GM21528 (cell line): ENCODE measurements at regions not wholly inside any gene's neighbourhood (a gene's known extent, or its start where the extent isn't known, plus 50 kb on each side); places are given as distances from the start of the nearest gene placed in this dataset.
"Not testable (repeated sequence)": the region's sequence is repeated elsewhere in the genome, so short reads cannot be mapped to it uniquely, and the experiment has no call there.

Experiments
- ATAC-seq: cut with Tn5 transposase; IDR thresholded peaks from one replicate; pipeline ENCODE4 v1.9.1; 2021; ENCODE audit warnings: mild to moderate bottlenecking, moderate library complexity; ENCODE audit not compliant: unreplicated experiment, low FRiP score

GRCh38 chr9:21533597-21533996 lies 51.5 kb upstream of the IFNE start:
- ATAC-seq, result no peak

- no peak for ATAC-seq
Measured at GRCh38 chr9:21535396-21535795, 53.3 kb upstream of the IFNE start.

- no peak for ATAC-seq
Measured at GRCh38 chr9:21542787-21543186, 60.7 kb upstream of the IFNE start.

GRCh38 chr9:21543187-21543586 lies 61.1 kb upstream of the IFNE start:
- no peak for ATAC-seq

GRCh38 chr9:21543816-21544215 lies 61.7 kb upstream of the IFNE start:
- not testable (repeated sequence) for ATAC-seq

GRCh38 chr9:21546949-21547348 lies 64.8 kb upstream of the IFNE start:
- ATAC-seq, result no peak

- ATAC-seq, result no peak
Measured at GRCh38 chr9:21549251-21549765, 67.2 kb upstream of the IFNE start.

- no peak for ATAC-seq
Measured at GRCh38 chr9:21549890-21550289, 67.8 kb upstream of the IFNE start.

GRCh38 chr9:21550392-21550791 lies 68.3 kb upstream of the IFNE start:
- no peak for ATAC-seq

- no peak for ATAC-seq
Measured at GRCh38 chr9:21551401-21551800, 69.3 kb upstream of the IFNE start.

GRCh38 chr9:21552244-21553170 lies 70.4 kb upstream of the IFNE start:
- no peak for ATAC-seq

- ATAC-seq, result no peak
Measured at GRCh38 chr9:21553441-21553840, 71.3 kb upstream of the IFNE start.

GRCh38 chr9:21554813-21555212 lies 72.7 kb upstream of the IFNE start:
- no peak for ATAC-seq

GRCh38 chr9:21555911-21556310 lies 73.8 kb upstream of the IFNE start:
- no peak for ATAC-seq

- ATAC-seq, result no peak
Measured at GRCh38 chr9:21556581-21557427, 74.7 kb upstream of the IFNE start.

GRCh38 chr9:21557428-21557768 lies 75.3 kb upstream of the IFNE start:
- ATAC-seq, result no peak

- no peak for ATAC-seq
Measured at GRCh38 chr9:21558079-21558478, 76.0 kb upstream of the IFNE start.

GRCh38 chr9:21558615-21559401 lies 76.7 kb upstream of the IFNE start:
- peak; percentile 35 for ATAC-seq

GRCh38 chr9:21559402-21560280 lies 77.5 kb upstream of the IFNE start:
- ATAC-seq, result peak; percentile 56
